ENCODE measurements at regions not wholly inside any gene's neighbourhood (a gene's known extent, or its start where the extent isn't known, plus 50 kb on each side); places are given as distances from the start of the nearest gene placed in this dataset.

GRCh38 chr4:91894006-91894405 lies 409.8 kb upstream of the GRID2 start:
- H3K36me3 ChIP-seq: no peaks in the 10 kb centered on the region
- ATAC-seq: no peak
- intact Hi-C loops (cut with DNase I): no loop called here

GRCh38 chr4:91904556-91904955 lies 399.2 kb upstream of the GRID2 start:
- Histone ChIP-seq H3K4me1 (no peaks in the 10 kb centered on the region), H3K27me3 (no peaks in the 10 kb centered on the region), H3K9me3 (no peaks in the 10 kb centered on the region), H3K4me3 (no peak overlapping the region), H3K36me3 (no peaks in the 10 kb centered on the region), H3K27ac (no peak overlapping the region)
- WGBS (ENCODE audit: insufficient coverage, low coverage, low lambda C conversion rate, missing lambda C conversion rate): 45% methylated on average over 1 of the region's 1 CpG
- TF ChIP-seq CTCF (IDR thresholded peaks at IDR 0.05) (no peak), POLR2A (IDR thresholded peaks at IDR 0.05) (no peak)
- intact Hi-C loops (cut with DNase I): no loop called here
- DNase-seq (no peak), ATAC-seq (no peak)

More at GRCh38 chr4:91894006-91894405, 409.8 kb upstream of the GRID2 start:
- no peak for DNase-seq
- no peaks in the 10 kb centered on the region for H3K9me3 ChIP-seq
- no peaks in the 10 kb centered on the region for H3K4me1 ChIP-seq
- TF ChIP-seq CTCF (IDR thresholded peaks at IDR 0.05) (no peak), POLR2A (IDR thresholded peaks at IDR 0.05) (no peak)
- H3K27ac ChIP-seq: no peak overlapping the region
- no peak overlapping the region for H3K4me3 ChIP-seq
- no peaks in the 10 kb centered on the region for H3K27me3 ChIP-seq

- Histone ChIP-seq H3K9me3 (no peaks in the 10 kb centered on the region), H3K36me3 (no peaks in the 10 kb centered on the region), H3K27me3 (no peaks in the 10 kb centered on the region), H3K27ac (no peak overlapping the region), H3K4me1 (peaks cover 0 to 5% (median 0%) of the 10 kb centered on the region in 4 donors), H3K4me3 (no peak overlapping the region)
- 35% methylated on average over 2 of the region's 2 CpGs for WGBS (ENCODE audit: insufficient coverage, low coverage, low lambda C conversion rate, missing lambda C conversion rate)
- no peak for ATAC-seq
- intact Hi-C loops (cut with DNase I): no loop called here
- TF ChIP-seq CTCF (IDR thresholded peaks at IDR 0.05) (no peak), POLR2A (IDR thresholded peaks at IDR 0.05) (no peak)
- DNase-seq: no peak
Measured at GRCh38 chr4:91909963-91910362, 393.8 kb upstream of the GRID2 start.

- intact Hi-C loops (cut with DNase I): no loop called here
Measured at GRCh38 chr4:91914176-91914804, 389.5 kb upstream of the GRID2 start.

More at GRCh38 chr4:91914176-91914804, 389.5 kb upstream of the GRID2 start:
- Histone ChIP-seq H3K27me3 (no peaks in the 10 kb centered on the region), H3K9me3 (no peaks in the 10 kb centered on the region), H3K4me1 (peaks cover 0 to 5% (median 0%) of the 10 kb centered on the region in 4 donors), H3K36me3 (no peaks in the 10 kb centered on the region), H3K4me3 (no peak overlapping the region), H3K27ac (peak overlapping the region in 1 of 3 donors; percentile 39)
- WGBS (ENCODE audit: insufficient coverage, low coverage, low lambda C conversion rate, missing lambda C conversion rate): 45% methylated on average over 1 of the region's 1 CpG
- ATAC-seq: peak; percentile 100
- TF ChIP-seq CTCF (IDR thresholded peaks at IDR 0.05) (no peak), POLR2A (IDR thresholded peaks at IDR 0.05) (no peak)
- DNase-seq: peak in 2 of 3 donors; percentile 31 to 64
